Cardiac muscle cell (in vitro differentiated cells and primary cell): ENCODE measurements at regions not wholly inside any gene's neighbourhood (a gene's known extent, or its start where the extent isn't known, plus 50 kb on each side); places are given as distances from the start of the nearest gene placed in this dataset.

Source experiments
- DNase-seq, 2 donors: peaks; one replicate each; pipeline versions ENCODE4 v3.0.0 to v3.0.0-alpha.2; 2010 to 2017; ENCODE audit warnings: low read depth in 1 of 2, low spot score in 1 of 2
- H3K27ac ChIP-seq: fragments of 200-600 bp; sonication (generic); 2 replicates; pipeline ENCODE4 v1.5.1; 2016
- H3K27me3 ChIP-seq: fragments of 200-600 bp; sonication (generic); 2 replicates; pipeline ENCODE4 v1.6.0; 2016; ENCODE audit warnings: control low read depth
- H3K36me3 ChIP-seq: fragments of 200-600 bp; sonication (generic); 2 replicates; pipeline ENCODE4 v1.5.1; 2016; ENCODE audit warnings: control low read depth
- H3K4me1 ChIP-seq: fragments of 200-600 bp; sonication (generic); 2 replicates; pipeline ENCODE4 v1.8.1; 2017; ENCODE audit warnings: low read depth, mild to moderate bottlenecking, mixed run types
- H3K4me3 ChIP-seq: fragments of 200-600 bp; sonication (generic); 2 replicates; pipeline ENCODE4 v1.5.1; 2016; ENCODE audit warnings: mild to moderate bottlenecking
- H3K9me3 ChIP-seq: fragments of 200-600 bp; sonication (generic); 2 replicates; pipeline ENCODE4 v1.5.1; 2017; ENCODE audit warnings: low read depth, mild to moderate bottlenecking, control low read depth
- TF ChIP-seq, protein P1 (sequence below): IDR thresholded peaks from 2 replicates; pipeline ENCODE4 v1.5.1; 2012; ENCODE audit warnings: low read depth, mild to moderate bottlenecking, low read length

GRCh38 chr5:110963495-110963894 lies 108.0 kb upstream of the TSLP start:
- Histone ChIP-seq H3K27ac (no peak overlapping the region), H3K36me3 (no peaks in the 10 kb centered on the region), H3K4me1 (no peaks in the 10 kb centered on the region), H3K27me3 (no peaks in the 10 kb centered on the region), H3K9me3 (no peaks in the 10 kb centered on the region), H3K4me3 (no peak overlapping the region)
- TF ChIP-seq, protein P1, sequence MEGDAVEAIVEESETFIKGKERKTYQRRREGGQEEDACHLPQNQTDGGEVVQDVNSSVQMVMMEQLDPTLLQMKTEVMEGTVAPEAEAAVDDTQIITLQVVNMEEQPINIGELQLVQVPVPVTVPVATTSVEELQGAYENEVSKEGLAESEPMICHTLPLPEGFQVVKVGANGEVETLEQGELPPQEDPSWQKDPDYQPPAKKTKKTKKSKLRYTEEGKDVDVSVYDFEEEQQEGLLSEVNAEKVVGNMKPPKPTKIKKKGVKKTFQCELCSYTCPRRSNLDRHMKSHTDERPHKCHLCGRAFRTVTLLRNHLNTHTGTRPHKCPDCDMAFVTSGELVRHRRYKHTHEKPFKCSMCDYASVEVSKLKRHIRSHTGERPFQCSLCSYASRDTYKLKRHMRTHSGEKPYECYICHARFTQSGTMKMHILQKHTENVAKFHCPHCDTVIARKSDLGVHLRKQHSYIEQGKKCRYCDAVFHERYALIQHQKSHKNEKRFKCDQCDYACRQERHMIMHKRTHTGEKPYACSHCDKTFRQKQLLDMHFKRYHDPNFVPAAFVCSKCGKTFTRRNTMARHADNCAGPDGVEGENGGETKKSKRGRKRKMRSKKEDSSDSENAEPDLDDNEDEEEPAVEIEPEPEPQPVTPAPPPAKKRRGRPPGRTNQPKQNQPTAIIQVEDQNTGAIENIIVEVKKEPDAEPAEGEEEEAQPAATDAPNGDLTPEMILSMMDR: no peak
- no peak for DNase-seq

- peak in 1 of 2 donors; percentile 55 for DNase-seq
- Histone ChIP-seq H3K9me3 (no peaks in the 10 kb centered on the region), H3K4me3 (no peak overlapping the region), H3K36me3 (no peaks in the 10 kb centered on the region), H3K4me1 (no peaks in the 10 kb centered on the region), H3K27ac (no peak overlapping the region), H3K27me3 (no peaks in the 10 kb centered on the region)
- TF ChIP-seq, protein P1: no peak
Measured at GRCh38 chr5:110965773-110966581, 105.5 kb upstream of the TSLP start.

- Histone ChIP-seq H3K4me3 (no peak overlapping the region), H3K27me3 (no peaks in the 10 kb centered on the region), H3K27ac (no peak overlapping the region), H3K36me3 (no peaks in the 10 kb centered on the region), H3K4me1 (no peaks in the 10 kb centered on the region), H3K9me3 (no peaks in the 10 kb centered on the region)
- TF ChIP-seq, protein P1: no peak
- no peak for DNase-seq
Measured at GRCh38 chr5:110968246-110969005, 103.1 kb upstream of the TSLP start.

DNA sequence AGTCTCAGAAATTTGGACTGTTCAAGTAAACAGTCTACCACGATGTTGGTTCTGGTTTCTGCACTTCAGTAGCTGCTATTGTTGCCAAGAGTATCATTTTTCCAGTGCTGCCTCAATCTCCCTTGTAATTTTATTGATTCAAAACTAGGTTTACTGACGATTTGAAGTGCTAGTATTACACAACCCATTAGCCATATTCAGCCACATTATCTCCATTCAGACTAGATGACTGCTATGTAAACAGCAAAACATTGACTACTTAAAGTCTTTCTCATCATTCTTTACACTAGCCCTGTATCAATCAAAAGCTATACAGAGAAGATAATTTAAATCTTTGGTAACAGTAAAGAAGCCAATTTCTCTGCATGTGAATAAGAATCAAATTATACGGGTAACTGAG lies 102.0 kb upstream of the TSLP start:
- H3K4me1 ChIP-seq: no peaks in the 10 kb centered on the region
- H3K27ac ChIP-seq: no peak overlapping the region
- no peak overlapping the region for H3K4me3 ChIP-seq
- no peaks in the 10 kb centered on the region for H3K36me3 ChIP-seq
- TF ChIP-seq, protein P1: no peak
- no peaks in the 10 kb centered on the region for H3K27me3 ChIP-seq
- H3K9me3 ChIP-seq: no peaks in the 10 kb centered on the region
- no peak for DNase-seq

- DNase-seq: no peak
- TF ChIP-seq, protein P1: no peak
Measured at GRCh38 chr5:110973510-110973909, 98.0 kb upstream of the TSLP start.

More at GRCh38 chr5:110973510-110973909, 98.0 kb upstream of the TSLP start:
- Histone ChIP-seq H3K9me3 (no peaks in the 10 kb centered on the region), H3K36me3 (no peaks in the 10 kb centered on the region), H3K27me3 (no peaks in the 10 kb centered on the region), H3K4me3 (no peak overlapping the region), H3K27ac (no peak overlapping the region), H3K4me1 (no peaks in the 10 kb centered on the region)
